Globus pallidus (tissue), 1 donor: ENCODE measurements at regions not wholly inside any gene's neighbourhood (a gene's known extent, or its start where the extent isn't known, plus 50 kb on each side); places are given as distances from the start of the nearest gene placed in this dataset.
"Not testable (repeated sequence)": the region's sequence is repeated elsewhere in the genome, so short reads cannot be mapped to it uniquely, and the experiment has no call there.

Experiments
- DNase-seq: peaks from one replicate; pipeline ENCODE4 v3.0.0-alpha.2; 2015; ENCODE audit warnings: low spot score

- DNase-seq: no peak
These were observed 215.7 kb downstream of the ANAPC1 start for GRCh38 chr2:111668274-111668616.

GRCh38 chr2:111668741-111669140 lies 215.3 kb downstream of the ANAPC1 start:
- DNase-seq: no peak

GRCh38 chr2:111669928-111670695 lies 213.9 kb downstream of the ANAPC1 start:
- DNase-seq: no peak

- DNase-seq: no peak
These were observed 213.2 kb downstream of the ANAPC1 start for GRCh38 chr2:111670776-111671175.

GRCh38 chr2:111671426-111672150 lies 212.4 kb downstream of the ANAPC1 start:
- no peak for DNase-seq

- DNase-seq: not testable (repeated sequence)
These were observed 211.4 kb downstream of the ANAPC1 start for GRCh38 chr2:111672641-111673040.

GRCh38 chr2:111673526-111673925 lies 210.5 kb downstream of the ANAPC1 start:
- DNase-seq: no peak

GRCh38 chr2:111675419-111676194 lies 208.4 kb downstream of the ANAPC1 start:
- no peak for DNase-seq

GRCh38 chr2:111676291-111676822 lies 207.6 kb downstream of the ANAPC1 start:
- no peak for DNase-seq

- DNase-seq: no peak
These were observed 205.8 kb downstream of the ANAPC1 start for GRCh38 chr2:111678161-111678560.

GRCh38 chr2:111678651-111679050 lies 205.3 kb downstream of the ANAPC1 start:
- DNase-seq: no peak

GRCh38 chr2:111679202-111679601 lies 204.8 kb downstream of the ANAPC1 start:
- DNase-seq: no peak

- DNase-seq: no peak
These were observed 199.4 kb downstream of the ANAPC1 start for GRCh38 chr2:111684611-111685010.

- no peak for DNase-seq
These were observed 198.7 kb downstream of the ANAPC1 start for GRCh38 chr2:111685342-111685741.

- no peak for DNase-seq
These were observed 197.0 kb downstream of the ANAPC1 start for GRCh38 chr2:111686994-111687393.

GRCh38 chr2:111687911-111688310 lies 196.1 kb downstream of the ANAPC1 start:
- DNase-seq: no peak

- DNase-seq: no peak
These were observed 195.5 kb downstream of the ANAPC1 start for GRCh38 chr2:111688482-111688881.

- DNase-seq: no peak
These were observed 194.8 kb downstream of the ANAPC1 start for GRCh38 chr2:111689174-111689573.

- no peak for DNase-seq
These were observed 194.1 kb downstream of the ANAPC1 start for GRCh38 chr2:111689941-111690340.

GRCh38 chr2:111691164-111691875 lies 192.7 kb downstream of the ANAPC1 start:
- DNase-seq: no peak

GRCh38 chr2:111692311-111692710 lies 191.7 kb downstream of the ANAPC1 start:
- no peak for DNase-seq

- DNase-seq: no peak
These were observed 189.3 kb downstream of the ANAPC1 start for GRCh38 chr2:111694700-111695101.
